Activated CD8-positive, alpha-beta memory T cell treated with anti-CD3 and anti-CD28 coated beads, Interleukin-2, amount 50 U/mL, for 24 hours (primary cell): ENCODE measurements at regions not wholly inside any gene's neighbourhood (a gene's known extent, or its start where the extent isn't known, plus 50 kb on each side); places are given as distances from the start of the nearest gene placed in this dataset.

Experiments used
- DNase-seq: peaks from one replicate; pipeline ENCODE4 v3.0.0-alpha.2; 2020; ENCODE audit errors: extremely low read depth

DNA sequence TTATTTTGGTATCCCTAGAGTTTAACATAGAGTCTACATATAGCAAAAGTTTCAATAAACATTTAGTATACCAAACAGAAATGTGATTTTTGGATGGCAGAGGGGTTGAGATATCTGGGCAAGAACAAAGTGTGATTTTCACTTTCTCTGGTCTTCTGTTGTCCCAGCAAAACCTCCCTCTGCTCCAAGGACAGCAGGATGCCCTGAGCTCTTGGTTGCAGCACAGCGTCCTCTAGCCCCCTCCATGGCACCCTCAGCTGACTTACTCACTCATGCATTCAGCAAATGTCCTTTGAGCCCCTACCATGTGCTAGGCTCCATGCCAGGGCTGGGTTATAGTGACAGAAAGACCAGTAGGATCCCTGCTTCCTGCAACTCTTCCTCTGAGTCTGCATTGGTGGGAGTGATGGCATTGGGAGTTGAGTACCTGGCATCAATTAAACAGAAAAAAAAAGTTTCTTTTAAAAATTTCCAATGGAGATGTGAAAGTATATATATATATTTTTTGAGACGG, 104.8 kb upstream of the UBL3 start:
- no peak for DNase-seq

DNA sequence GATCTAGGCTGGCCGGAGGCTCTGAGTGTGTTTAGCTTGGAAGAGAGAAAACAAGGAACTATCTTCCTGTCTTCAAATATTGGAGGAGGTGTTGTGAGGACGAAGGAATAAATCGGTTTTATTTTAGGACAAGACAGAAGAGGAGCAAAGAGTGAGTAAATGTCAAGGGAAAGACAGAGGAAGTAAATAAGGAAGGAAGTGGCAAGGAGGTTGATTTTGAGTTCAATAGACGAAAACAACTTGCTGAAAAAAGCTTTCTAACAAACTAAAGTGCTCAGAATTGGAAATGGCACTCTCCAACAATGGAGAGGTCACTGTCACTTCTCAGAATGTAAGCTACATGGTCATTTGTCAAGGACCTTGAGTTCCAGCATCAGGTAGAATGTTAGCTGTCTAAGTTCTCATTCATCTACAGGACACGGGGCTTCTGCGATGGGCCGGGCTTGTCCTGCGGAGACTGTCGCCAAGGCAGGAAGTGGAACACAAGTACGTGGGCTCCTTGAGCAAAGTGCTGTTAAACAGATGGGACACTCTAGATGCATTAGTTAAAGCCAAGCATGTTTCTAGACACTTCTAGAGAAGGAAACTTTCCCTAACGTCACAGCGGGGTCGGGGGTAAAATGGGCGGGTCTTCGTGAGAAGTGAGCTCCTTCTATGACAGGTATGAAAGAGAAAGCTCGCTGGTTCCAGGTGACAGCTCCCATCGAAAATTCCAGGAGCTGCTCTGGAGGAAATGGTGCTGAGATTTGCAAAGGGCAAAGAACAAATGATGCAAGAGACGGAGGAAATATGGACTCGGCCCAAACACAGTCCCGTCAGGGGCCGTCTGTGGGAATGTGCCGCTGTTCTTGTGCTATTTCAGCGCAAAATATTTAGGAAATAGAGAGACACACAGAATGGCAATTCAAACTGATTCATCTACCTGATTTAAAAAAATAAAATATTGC, 103.9 kb upstream of the UBL3 start:
- no peak for DNase-seq

DNA sequence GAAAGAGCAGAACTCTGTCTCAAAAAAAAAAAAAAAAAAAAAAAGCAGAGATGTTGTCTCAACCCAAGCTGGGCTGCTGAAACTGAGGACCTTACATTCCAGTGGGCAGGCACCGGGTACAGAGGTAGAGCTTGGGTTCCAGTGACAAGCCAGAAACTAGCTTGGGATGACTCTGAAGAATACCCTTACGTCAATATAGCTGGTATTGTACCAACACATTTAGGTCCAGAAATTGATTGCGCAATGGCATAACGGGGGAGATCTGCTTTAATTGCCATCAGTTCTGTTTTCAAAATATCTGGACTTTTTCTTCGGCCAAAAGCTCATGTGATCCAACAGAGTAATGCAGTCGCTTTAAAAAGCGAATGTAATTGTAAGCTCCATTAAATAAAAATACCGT, 103.1 kb upstream of the UBL3 start:
- no peak for DNase-seq

DNA sequence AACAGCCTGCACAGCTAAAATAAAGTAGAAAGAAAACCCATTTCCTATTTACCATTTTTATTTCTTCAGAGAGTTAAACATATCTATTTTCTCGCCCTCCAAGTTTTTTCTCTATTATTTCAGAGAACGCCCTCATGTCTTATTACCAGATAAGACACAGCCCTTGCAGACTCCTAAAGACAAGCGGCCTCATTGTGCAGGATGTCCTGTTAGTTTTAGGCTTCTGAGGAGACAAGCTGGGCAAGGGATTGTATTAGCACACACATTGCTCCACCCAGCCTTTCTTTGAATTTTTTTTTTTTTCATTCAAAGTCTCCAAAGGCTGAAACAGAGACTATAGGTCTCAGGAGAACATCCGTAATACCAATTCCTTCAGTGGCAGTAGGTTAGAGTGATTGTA, 101.8 kb upstream of the UBL3 start:
- DNase-seq: no peak

DNA sequence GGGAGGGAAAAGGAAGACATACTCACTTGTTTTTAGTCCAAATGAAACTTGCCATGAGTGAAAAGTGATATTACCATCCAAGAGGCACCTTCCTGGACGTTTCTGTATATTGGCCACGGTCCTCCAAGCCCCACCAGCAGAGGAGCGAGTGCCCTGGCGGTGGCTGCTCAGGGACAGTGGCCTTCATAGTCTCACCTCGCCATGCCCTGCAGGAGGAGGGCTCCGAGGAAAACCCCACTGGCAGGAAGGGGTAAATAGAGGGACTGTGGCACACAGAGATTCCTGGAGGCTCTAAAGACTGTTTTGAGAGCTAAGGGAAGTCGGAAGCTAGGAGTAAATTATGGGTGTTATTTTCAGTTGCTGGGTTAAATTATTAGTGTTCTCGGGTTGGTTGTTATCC, 98.4 kb upstream of the UBL3 start:
- DNase-seq: no peak

DNA sequence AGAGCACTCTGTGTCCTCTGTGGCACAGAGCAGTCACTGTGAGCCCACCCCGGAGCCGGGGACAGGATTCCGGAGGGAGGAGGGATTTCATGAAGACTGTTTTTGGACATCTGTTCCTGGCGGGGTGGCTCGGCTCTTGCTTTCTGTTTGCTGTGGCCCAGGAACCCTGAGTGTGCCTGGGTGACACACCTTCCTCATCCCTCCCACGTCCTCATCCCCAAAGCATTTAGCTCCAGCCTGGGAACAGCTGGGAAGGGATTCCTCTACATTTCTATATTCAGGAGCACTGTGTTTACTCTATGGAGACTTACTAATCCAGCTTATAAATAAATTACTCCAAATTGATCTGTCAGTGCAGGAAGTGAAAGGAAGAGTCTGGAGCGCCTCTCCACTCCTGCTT, 97.8 kb upstream of the UBL3 start:
- DNase-seq: no peak

DNA sequence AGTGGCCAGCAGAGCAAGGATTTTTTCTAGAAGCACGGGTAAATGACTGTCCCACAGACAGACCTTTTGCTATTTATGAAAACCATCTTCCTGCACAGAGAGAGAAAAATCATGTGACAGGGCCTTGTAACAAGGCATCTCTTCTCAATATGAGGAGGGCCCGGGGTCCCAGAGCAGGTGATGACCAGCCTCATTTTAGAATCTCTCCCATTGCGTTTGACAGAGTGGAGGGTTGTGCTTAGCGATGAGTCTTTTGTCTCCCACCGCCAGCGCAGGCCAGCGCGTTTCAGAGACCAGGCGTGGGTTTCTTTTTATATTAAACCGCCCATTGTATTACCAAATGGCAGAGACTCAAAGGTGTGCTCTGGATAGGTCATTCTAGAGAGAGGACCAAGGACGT, 97.4 kb upstream of the UBL3 start:
- no peak for DNase-seq

DNA sequence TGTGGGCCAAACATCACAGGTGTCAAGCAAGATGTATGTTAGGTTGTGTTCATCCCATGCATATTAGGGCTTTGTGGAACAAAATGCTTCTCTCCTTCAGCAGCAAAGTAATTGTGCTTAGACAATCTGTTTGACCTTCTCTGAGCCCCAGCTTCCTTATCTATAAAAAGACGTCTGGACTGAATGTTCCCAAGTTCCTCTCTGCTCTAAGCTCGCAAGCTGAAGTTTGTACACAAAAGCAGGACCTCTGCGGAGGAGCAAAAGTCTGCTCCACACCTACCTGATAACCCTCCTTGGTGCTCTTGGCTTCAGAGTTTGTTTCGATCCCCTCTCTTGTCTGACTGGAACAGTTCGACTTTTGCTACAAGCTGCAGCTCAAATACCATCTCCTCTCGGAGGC, 95.7 kb upstream of the UBL3 start:
- no peak for DNase-seq

DNA sequence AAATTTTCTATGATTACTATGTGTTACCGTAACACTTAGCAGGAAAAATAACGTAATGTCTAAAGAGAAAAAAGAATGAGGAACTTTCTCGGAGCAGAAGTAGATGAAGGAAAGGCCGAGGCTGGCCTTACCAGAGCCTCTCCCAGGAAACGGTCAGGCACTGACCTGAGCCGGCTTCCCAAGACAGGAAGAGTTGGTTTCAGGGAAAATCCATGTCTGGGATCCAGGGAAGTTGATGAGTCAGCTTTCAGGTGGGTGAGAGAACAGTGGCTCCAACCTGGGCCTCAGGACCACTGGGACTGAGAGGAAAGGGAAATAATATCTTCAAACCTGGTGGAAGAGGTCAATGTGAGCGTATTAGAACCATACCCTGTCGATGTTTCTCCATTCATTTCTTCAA, 93.3 kb upstream of the UBL3 start:
- DNase-seq: no peak

DNA sequence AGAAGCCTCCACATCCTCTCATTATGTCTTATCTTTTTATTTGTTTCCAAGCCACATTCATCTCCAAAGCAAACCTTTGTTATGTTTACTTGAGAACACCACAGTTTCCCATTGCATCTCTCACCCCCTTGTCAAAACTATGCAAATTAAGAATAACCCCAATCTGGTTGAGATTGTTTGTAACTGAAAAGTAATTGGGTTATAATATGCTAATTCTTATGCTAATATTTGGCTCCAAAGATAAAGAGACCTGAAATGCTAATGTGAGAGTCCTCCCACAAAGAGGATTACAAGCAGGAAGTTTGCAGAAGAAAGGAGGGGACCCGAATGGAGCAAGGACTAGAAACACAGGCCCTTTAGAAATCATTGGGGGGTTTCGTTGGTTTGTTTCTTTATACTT, 92.9 kb upstream of the UBL3 start:
- DNase-seq: no peak

DNA sequence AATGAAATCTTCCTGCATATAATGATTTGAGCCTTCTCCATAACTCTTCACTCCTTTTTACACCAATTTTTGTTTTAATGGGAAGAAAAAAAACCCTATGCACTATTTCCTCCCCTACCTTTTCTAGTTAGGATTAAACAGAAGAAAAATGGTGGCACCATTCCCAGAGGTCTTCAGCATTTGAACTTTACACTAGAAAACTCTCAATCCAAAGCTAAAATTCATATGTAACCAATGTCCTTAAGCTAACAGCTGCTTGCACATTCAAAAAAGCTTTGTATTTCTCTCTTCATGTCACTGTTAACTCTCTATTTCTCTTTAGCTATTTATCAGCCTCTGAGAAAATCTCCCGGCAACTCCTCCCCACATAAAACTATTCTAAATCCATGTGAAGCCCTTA, 90.3 kb upstream of the UBL3 start:
- no peak for DNase-seq

DNA sequence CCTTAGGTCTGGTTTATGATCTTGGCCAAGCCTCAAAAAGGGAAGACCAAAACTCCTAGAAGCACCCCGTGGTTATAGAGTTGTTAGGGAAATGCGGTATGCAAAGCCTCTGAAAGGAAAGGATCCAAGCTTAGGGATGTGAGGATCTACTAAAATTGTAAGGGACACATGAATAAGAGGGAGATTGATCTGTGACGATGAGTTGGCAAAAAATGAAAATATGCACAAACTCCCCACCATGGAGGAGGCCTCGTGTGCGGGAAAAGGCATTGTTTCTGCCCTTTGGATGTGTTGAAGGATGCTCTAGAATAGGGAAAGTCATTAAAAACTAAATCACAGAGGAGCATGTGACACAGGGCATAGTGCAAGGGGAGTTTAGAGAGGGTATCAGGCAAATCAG, 88.7 kb upstream of the UBL3 start:
- DNase-seq: no peak

DNA sequence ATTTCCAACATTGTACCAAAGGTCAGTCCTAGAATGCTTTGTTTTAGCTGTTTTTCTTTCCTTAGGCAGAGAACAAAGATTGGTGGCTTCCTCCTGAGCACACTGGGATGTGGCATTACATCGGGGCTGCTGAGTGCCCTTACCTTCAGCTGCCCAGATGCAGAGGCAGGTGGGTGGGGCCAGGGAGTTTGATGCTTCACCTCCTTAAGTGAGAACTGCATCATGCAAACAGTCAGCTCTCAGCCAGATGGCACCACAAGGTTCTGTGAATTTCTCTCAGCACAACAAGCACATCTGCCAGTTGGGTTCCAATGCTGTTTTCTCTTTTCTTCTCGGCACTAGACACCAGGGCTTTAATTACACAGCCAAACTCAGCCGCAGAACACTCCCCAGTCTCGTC, 87.4 kb upstream of the UBL3 start:
- no peak for DNase-seq

DNA sequence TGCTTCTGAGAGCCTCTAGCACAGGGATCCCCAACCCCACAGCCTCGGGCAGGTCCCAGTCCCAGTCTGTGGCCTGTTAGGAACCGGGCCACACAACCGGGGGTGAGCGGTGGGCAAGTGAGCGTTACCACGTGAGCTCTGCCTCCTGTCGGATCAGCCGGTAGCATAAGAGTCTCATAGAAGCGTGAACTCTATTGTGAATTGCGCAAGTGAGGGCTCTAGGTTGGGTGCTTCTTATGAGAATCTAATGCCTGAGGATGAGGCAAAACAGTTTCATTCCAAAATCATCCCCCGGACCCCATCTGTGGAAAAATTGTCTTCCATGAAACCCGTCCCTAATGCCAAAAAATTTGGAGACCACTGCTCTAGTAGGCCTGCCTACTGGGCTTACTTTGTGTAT, 87.0 kb upstream of the UBL3 start:
- no peak for DNase-seq

DNA sequence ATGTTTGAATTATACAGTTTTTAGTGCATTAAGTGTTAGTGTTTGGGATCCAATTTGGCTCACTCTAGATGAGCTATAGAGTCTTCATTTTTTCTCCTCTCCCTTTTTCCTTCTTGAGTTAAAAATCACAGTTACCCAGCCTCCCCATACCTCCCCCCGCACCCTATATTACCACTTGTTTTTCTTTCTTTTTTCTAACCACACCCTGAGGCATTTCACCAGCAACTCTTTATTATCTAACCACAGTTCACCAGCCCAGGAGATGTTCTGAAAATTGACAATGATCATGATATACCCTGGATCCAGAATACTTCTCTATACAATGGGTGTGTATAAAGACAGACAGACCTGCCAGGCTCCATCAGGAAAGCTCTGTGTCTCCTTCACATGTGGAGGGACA, 86.5 kb upstream of the UBL3 start:
- no peak for DNase-seq

DNA sequence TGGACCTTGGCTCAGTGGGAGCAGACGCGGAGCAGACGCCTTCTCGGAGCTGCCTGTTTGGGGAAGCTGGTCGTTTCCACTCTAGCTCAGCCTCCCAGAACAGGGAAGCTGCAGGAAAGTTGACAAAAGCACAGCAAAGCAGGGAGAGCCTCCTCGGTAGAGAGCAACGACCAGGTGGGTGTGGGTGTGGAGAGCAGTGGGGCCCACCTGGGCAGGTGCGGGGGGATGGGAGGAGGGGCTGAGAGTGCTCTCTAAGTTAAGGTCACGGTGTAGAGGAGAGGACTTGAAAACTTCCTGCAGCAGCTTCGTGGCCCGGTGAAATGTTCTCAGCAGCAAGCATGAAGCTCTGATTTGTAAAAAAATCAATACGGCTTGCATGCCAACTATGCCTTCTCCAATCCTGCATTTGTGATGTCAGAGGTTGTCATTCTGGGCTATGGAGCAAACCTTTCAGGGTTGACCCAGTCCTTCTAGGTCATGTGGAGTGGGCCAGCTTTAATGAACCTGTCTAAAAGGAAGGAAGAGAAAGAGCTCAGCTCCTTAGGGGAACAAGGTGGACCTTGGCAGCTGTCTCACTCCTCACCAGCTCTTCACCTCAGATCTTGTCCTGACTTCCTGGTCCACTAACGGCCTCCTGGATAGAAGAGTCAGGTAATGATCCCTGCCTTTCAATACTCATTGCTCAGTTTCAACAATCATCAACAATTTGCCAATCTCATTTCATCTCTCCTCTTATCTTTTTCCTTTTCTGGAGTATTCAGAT, 85.8 kb upstream of the UBL3 start:
- no peak for DNase-seq

DNA sequence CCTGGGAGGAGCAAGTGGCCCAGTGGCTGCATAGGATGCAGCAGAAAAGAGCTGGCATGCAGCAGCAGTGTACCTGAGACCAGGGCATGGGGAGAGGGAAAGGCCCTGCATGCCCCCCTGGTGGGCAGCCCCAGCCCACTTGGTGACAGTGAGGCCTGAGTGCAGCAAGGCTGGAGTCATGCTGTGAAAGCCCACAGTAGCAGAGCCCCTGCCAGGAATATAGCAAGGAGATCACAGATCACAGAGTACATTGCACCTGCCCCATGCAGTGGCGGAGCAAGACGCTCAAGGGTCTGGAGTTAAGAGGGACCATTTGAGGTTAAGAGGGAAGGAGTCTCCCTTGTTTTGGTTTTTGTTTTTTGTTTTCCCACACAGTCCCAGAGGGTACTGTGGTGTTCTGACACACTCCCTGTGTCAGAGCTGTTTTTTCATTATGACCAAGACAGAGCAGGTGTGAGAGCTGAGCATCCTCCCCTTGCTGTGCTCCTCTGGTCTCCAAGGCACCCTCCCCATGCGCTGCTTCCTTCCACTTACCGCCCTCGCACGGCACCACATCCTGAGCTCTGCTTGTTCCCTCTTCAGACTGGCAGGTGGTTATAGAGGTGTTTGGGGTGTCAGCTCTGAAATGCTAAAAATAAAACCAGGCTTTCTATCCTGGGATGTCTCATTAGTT, 85.0 kb upstream of the UBL3 start:
- DNase-seq: peak; percentile 37

DNA sequence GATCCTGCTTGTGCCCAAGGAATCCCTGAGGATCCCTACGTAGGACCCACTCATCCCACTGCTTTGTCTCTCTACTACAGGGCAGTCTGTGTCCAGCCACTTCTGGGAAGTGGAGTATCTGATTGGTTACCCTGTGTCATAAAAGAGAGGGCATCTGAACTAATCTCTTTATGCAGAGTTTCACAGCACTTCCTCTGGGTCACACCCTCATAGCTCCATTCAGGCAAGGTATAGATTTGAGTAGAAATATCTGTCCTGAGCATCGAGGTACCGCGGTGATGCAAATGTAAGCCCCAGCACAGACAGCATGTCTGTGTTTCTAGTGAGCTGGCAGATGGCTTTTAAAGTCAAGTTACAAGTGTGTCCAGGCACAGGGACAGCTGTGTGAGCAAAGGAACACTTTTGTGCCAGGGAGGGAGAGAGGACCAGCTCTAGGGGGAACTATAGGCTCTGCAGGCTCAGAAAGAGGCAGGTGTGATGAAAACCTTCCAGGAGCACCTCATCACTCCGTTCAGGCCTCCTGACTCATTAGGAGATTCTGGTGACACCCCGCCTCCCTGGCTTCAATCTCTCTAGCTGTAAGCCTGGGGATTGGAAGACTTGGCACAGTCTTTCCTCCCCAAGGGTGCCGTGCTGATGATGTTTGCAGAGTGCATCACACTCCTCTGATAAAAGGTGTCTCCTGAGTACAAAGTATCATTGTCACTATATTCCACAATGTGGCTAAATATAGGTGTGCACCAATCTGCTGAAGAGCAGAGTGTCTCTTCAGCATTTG, 84.3 kb upstream of the UBL3 start:
- DNase-seq: no peak

DNA sequence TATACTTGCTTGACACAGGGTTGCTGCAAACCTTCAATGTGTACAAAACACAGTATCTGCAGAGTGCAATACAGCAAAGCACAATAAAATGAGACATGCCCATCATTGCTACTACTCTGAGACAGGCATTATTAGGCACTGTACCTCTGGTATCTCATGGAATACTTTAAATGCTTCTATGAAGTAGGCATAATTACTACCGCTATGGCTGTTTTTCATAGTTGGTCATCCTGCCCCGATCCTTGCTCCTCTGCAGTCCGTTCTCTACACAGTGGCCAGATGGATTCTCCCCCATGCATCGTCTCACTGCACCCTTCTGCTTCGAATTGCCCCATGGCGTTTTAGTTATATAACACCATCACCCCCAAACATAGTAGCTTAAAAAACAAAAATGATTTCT, 83.0 kb upstream of the UBL3 start:
- no peak for DNase-seq

DNA sequence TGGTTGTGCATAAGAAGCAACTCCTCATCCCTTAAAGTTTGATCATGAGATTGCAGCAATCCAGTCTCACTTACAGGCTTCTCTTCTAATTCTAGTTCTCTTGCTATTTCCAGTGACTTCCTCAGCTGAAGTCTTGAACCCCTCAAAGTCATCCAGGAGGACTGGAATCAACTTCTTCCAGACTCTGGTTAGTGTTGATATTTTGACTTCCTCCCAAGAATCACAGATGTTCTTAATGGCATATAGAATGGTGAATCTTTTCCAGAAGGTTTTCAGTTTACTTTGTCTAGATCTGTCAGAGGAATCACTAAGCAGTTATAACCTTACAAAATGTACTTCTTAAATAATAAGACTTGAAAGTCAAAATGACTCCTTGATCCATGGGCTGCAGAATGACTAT, 81.3 kb upstream of the UBL3 start:
- DNase-seq: no peak

DNA sequence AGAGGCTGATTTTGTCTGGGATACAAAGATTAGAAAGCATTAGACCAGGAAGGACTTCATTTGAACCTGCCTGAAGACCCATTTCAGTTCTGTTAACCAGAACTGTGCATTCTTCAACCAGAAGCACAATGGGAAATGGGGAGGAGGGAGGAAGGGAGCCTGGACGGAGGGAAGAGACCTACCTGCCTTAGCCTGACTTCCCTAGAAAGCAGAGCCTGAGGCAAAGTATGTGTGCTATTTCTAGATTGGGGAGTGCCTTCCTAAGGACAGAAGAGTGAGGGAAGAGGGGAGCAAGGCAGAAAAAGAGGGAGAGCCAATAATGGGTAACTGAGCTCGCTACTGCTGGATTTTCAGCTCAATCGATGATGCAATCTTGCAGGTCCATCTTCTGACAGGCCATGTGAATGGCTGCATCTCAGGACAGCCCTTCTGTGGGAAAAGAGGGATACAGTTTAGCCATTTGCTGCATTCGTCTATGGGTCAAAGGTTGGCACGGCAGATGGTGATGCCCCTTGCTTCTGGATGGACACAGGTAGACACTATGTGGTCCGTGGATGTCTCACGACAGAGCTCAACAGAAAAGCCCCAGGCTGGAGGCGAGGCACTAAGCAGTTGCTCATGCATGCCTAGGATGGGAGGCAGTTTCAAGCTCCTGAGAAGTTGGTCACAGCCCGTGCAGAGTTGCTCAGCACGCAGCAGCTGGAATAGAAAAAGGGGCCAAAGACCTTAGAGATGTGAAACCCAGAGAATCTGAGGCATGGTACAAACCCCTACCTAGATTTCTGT, 78.8 kb upstream of the UBL3 start:
- DNase-seq: no peak
